ENCODE measurements at regions not wholly inside any gene's neighbourhood (a gene's known extent, or its start where the extent isn't known, plus 50 kb on each side); places are given as distances from the start of the nearest gene placed in this dataset.

DNA sequence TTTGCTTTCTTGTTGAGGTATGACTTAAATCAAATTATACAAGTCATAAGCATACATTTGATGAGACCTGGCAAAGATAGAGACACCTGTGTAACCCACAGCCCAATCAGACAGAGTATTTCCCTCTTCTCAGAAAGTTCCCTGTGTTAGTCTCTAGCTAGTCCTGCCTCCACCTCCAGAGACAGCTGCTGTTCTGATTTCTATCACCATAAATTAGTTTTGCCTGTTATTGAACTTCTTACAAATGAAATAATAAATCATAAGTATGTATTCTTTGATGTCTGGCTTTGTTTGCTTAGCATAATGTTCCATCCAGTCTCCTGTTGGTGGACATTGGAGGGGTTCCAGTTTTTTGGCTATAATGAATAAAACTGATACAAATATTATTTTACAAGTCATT lies 194.5 kb downstream of the ICE1 start:
- DNase-seq: no peak

- no peak for DNase-seq
Measured at GRCh38 chr5:5616247-5616895, 193.9 kb downstream of the ICE1 start.

DNA sequence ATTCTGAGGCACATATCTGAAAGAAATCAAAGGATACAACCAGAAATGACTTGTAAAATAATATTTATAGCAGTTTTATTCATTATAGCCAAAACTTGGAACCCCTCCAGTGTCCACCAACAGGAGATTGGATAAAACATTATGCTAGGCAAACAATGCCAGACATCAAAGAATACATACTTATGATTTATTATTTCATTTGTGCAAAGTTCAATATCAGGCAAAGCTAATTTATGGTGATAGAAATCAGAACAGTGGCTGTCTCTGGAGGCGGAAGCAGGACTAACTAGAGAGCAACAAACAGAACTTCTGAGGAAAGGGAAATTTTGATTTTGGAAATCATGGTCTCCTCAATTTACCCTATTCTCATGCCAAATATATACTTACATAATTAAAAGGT lies 193.1 kb downstream of the ICE1 start:
- no peak for DNase-seq

DNA sequence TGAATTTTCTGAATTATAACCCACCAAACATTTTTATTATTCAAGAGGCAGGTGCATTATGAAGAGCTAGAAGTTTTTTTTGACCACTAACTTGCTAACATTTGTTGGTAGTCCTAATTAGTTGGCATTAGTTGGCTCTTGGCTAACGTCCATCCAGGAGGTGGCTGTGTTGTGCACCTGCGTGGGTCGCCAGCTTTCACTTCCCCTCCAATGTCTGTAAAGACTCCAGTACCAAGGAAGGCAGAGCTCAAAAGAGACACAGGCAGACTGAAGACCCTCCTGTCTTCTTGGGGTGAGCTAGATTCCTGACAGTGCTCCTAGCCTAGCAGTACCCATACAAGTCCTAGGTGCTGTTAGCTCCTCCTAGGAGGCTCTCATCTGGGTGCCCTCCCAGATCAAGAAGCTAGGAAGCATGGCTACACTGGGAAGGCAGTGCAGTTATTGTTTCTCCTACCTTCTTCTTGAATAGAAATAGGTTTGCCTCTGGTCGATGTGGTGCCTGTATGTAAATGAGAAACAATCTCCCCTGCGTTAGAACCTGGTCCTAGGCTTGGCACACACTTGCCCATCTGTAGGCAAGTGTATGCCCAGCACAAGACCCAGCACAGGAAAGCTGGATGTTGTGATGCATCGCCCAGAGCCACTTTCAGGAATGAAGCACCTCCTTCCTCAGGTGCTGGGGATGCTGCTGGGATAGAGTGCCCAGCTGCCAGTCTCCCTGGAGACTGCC lies 190.9 kb downstream of the ICE1 start:
- no peak for DNase-seq

DNA sequence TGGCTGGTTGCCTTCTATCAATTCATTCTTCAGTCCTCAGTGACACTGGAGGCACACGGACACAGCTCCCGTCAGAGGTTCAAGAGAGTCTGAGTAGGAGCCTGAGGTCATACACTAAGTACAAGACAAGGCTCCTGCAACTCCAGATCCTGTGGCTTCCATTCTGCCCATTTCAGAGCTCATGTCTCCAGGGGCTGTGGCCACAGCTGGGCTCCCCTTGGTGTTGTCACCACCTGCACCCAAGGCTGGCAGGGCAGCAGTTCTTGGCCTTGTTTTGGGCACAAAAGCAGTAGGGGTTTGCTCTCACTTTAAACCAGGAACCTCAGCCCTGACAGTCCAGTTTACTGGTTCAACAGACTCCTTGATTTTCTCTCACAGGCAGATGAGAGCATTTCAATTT lies 189.6 kb downstream of the ICE1 start:
- DNase-seq: no peak

DNA sequence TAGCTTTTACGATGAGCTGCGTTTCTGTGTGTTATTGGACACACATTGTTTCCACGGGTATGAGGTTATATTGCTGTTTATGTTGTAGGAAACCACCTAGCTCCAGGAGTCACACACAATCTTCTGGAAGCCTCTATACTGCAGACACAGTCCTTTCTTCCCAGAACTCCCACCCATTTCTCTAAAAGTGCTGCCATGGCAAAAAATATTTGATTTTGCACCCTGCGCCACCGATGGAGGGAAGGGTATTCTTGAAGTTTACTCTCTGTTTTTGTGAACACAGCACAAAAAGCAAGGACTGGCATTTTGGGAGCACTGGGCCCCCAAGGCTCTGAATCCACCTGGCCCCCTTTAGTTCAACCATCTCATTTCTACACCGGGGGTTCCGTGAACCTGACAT lies 187.5 kb downstream of the ICE1 start:
- no peak for DNase-seq

DNA sequence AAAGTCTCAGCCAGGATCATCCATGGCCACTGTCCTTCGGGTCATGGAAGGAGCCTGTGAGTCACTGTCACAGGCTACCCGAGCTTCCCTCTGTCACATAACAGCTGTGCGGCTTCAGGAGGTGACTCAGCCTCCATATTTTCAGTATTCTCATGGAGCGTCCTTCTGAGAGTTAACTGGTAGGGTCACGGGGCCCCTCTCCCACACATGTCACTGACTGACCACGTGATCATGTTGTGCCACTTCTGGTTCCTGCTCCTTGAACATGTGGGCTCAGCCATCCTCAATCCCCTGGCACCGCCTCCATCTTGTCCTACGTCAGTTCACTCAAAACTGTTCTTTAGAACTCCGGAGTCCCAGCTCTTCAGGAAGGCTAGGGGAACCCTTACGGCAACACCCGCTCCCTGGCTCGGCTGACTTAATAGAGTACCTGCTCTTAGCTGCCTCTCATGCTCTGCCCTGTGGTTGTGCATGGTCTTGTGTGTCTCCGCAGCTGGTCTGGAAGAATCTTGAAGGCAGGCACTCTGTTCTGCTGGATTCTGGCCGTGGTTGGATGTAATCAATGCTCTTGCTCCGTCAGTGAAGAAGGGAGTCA lies 182.8 kb downstream of the ICE1 start:
- DNase-seq: no peak

- DNase-seq: no peak
Measured at GRCh38 chr5:5602554-5602953, 180.1 kb downstream of the ICE1 start.

DNA sequence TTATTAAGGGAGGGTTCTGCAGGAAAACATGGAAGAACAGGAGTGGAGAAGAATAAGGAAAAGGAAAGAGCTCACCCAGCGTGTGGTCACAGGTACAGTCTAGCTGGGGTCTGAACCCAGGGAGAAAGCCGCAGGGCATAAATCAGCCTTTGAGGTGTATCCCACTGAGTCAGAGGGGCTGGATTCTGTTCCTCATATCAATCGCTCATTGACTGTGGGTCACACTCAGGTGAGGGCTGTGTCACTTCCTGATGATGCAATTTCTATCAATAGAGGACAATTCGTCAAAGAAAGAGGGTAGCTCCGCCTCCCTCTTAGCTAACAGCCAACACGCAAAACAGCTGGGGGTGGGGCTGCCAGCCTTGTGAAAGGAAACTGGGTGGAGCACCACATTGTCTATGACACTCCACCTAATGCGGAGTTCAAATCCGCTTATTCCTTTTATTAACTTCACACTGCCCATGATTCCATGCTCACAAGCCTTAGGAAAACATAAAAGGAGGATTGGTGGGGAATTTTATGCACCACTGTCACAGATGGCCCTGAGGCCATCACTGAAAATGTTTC lies 176.2 kb downstream of the ICE1 start:
- no peak for DNase-seq

DNA sequence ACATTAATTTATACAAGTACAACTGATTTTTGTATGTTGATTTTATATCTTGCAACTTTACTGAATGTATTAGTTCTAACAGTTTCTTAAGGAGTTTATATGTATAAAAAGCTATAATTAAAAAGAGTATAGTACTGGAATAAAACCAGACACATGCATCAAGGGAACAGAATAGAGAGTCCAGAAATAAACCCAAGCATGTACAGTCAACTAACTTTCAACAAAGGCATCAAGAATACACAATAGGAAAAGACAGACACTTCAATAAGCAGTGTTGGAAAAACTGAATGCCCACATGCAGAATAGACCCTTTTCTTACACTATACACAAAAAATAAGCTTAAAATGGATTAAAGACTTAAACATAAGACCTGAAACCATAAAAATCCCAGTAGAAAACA lies 170.9 kb downstream of the ICE1 start:
- DNase-seq: no peak

- no peak for DNase-seq
Measured at GRCh38 chr5:5592541-5592940, 170.1 kb downstream of the ICE1 start.

GRCh38 chr5:5591567-5591966 lies 169.1 kb downstream of the ICE1 start:
- no peak for DNase-seq

- DNase-seq: no peak
Measured at GRCh38 chr5:5589857-5590256, 167.4 kb downstream of the ICE1 start.

DNA sequence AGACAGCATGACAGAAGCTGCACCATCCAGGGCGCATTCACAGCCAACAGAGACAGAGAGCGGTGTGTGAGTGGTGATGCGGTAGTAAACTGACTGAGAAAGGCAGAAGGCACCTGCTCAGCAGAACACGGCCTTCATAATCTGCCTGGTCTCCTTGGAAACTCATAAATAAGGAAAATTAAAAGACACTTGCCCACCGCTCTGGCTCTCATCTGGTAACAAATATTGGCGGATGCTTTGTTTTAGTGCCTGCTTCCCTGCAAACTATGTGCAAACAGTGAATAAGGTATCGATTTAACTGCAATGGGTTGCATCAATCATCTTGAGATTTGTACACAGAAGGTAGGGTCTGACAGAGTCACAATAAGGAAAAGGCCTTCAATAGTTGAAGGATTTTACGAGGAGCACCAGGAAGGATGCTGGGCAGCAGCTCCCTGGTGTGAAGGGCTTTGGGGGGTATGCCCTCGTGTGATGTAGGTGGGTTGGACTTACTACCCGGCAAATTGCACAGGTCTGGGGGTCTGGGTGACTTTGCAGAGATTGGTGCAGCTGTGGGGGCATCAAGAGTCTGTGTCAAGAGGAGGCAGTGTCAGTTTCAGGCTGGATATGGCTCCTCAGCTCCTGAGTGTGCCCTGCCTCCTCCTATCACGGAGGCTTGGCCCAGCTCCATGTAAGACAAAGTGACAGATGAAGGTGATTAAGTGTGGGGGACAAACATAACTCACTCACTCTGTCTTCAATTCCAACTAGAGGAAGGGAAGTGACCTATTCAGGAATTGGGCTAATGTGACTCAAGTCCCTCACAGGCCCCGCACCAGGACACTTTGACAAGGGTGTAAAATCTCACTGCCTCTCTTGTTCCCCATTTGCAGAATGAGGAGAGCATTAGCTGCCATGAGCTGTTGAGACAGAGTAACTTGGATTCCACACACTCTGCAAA lies 166.7 kb downstream of the ICE1 start:
- no peak for DNase-seq

DNA sequence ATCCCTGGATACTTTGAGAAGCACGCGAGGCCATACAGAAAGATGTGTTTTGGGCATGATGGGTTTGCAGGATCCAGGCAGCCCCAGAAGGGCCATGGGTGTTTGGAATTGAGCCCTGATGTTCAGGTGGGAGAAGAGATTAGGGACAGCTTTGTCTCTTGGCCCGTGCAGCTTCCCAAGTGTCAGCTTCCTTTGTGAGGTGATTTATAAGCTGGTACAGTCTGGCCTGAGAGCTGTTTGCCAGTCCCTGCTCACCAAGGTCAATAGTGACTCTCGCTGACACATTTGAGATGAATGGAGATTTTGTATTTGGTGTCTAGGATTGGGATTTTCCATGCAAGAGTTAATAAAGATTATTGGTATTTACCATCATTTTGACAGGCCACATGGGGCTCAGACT lies 165.9 kb downstream of the ICE1 start:
- DNase-seq: no peak

- no peak for DNase-seq
Measured at GRCh38 chr5:5587474-5587873, 165.0 kb downstream of the ICE1 start.

DNA sequence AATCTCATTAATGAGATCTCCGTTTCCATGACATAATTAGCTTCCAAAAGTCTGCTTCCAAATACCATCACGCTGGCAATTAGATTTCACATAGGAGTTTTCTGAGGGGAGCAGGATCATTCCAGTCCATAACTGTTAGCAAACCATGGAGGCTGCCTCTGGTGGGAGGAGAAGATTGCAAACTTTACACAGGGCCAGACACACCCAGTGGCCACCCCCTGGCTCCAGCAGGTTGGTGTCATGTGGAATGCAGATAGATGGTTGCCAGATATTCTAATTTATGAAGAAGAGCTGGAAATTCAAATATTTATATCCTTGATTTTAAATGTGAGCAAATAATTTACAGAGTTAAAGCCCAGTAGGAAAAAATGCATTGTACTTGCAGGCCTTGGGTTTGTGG lies 164.2 kb downstream of the ICE1 start:
- no peak for DNase-seq

GRCh38 chr5:5585751-5586341 lies 163.4 kb downstream of the ICE1 start:
- DNase-seq: no peak

DNA sequence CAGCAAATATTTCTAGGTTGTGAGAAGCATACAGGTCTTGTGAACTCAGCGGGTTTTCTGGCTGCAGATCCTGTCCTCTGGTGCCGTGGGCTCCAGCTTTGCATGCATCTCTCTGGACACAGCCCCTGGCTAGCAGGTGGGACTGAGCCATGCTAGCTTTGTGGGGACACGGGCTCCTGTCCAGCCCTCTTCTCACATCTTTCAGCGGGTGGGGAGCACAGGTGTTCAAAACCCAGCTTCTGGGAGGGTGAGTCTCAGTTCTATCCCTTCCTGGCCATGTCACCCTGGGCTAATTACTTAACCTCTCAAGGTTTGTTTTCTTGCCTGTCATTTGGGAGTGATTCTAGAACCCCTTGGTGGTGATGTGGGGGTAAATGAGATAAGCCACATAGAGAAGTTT lies 162.3 kb downstream of the ICE1 start:
- no peak for DNase-seq

DNA sequence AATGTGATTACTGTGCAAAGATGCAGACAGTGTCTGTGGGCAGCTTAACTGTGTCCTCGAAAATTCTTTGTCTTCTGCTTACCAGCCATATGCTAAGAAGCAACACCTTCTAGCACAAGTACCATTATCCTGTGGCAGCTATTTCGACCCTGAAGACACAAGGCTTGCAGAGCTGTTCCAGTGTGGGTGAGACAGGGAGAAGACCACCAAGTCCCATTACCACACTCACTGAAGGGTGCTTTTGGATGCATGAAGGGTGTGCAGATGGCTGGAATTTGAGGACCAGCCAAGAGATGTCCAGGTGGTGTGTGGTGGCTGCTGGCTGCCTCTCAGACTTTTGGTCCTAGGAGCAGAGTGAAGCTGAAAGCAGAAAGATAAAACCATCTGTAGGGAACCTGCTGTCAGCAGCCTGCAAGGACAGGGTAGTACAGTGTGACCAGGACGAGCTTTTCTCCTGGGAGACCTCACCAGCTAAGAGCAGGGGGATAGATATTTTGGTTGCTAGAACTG lies 161.8 kb downstream of the ICE1 start:
- no peak for DNase-seq

DNA sequence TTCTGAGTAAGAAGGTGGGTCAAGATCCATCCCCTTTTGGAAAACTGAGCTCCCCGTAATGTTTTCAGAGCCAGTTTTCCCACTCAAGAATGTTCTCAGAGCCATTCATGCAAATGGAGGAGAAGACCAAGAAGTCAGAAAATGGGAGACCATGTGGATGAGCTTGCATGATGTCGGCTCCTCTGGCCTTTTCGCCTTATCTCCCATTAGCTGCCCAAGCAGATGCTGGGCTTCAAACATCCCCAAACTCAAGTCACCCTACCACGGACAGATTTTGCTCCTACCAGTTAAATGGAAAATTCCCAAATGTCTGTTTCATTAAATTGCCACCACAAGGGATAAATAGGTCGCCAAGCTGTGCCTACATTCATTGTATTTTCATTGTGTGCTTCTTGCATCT lies 161.4 kb downstream of the ICE1 start:
- DNase-seq: no peak

- DNase-seq: no peak
Measured at GRCh38 chr5:5583023-5583765, 160.7 kb downstream of the ICE1 start.

Data from Kasumi-1 (cell line).